ENCODE measurements at regions not wholly inside any gene's neighbourhood (a gene's known extent, or its start where the extent isn't known, plus 50 kb on each side); places are given as distances from the start of the nearest gene placed in this dataset.

GRCh38 chr18:71327441-71327840 is 1038.6 kb downstream of the SOCS6 start:
- TF ChIP-seq EZH2phosphoT487 (IDR thresholded peaks at IDR 0.05; ENCODE audit: low read depth, severe bottlenecking, unreplicated experiment) (no peak), EZH2 (IDR thresholded peaks at IDR 0.05; ENCODE audit: borderline replicate concordance) (no peak)
- TF ChIP-seq, protein P1, sequence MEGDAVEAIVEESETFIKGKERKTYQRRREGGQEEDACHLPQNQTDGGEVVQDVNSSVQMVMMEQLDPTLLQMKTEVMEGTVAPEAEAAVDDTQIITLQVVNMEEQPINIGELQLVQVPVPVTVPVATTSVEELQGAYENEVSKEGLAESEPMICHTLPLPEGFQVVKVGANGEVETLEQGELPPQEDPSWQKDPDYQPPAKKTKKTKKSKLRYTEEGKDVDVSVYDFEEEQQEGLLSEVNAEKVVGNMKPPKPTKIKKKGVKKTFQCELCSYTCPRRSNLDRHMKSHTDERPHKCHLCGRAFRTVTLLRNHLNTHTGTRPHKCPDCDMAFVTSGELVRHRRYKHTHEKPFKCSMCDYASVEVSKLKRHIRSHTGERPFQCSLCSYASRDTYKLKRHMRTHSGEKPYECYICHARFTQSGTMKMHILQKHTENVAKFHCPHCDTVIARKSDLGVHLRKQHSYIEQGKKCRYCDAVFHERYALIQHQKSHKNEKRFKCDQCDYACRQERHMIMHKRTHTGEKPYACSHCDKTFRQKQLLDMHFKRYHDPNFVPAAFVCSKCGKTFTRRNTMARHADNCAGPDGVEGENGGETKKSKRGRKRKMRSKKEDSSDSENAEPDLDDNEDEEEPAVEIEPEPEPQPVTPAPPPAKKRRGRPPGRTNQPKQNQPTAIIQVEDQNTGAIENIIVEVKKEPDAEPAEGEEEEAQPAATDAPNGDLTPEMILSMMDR (IDR thresholded peaks at IDR 0.05; ENCODE audit: poor library complexity): no peak
